Endothelial cell of umbilical vein (primary cell): ENCODE measurements at regions not wholly inside any gene's neighbourhood (a gene's known extent, or its start where the extent isn't known, plus 50 kb on each side); places are given as distances from the start of the nearest gene placed in this dataset.

Experiments
- BruUV-seq: library from RNA; stranded (reverse); fragments of 400-500 nt; replicated peaks from 2 replicates; lab custom pipeline; 2021; lab: Mats Ljungman, UMichigan
- CTCF ChIA-PET: fragments of 300-600, 350-600 bp; sonication (Branson Sonifier 250); formaldehyde crosslinking; loops from one replicate; lab custom pipeline; 2021; ENCODE audit warnings: antibody characterized with exemption, inconsistent platforms; lab: Charles Lee
- POLR2A ChIA-PET: fragments of 300-600, 350-600 bp; sonication (Branson Sonifier 250); formaldehyde crosslinking; loops from one replicate; lab custom pipeline; 2021; ENCODE audit warnings: antibody characterized with exemption, inconsistent platforms; lab: Charles Lee
- DNase-seq: peaks from one replicate; pipeline ENCODE4 v3.0.0-alpha.2; 2011; ENCODE audit warnings: low read depth, low spot score
- FAIRE-seq: peaks from 2 replicates; lab custom pipeline; 2011; peaks lifted over from hg19 to GRCh38; lab: Jason Lieb, UNC
- H2AFZ ChIP-seq: 2 replicates; pipeline ENCODE4 v1.6.0; 2012; ENCODE audit warnings: low read depth, low read length, control low read depth, inconsistent platforms
- H3K27ac ChIP-seq: 2 replicates; pipeline ENCODE4 v1.5.1; 2011; ENCODE audit warnings: low read depth, mild to moderate bottlenecking, control low read depth, low read length, moderate library complexity; ENCODE audit not compliant: insufficient read depth
- H3K27me3 ChIP-seq, 2 experiments: 2 replicates each; pipeline versions ENCODE4 v1.6.0 to v1.6.1; 2011; ENCODE audit warnings: low read length in 2 of 2, mixed read lengths in 1 of 2; ENCODE audit not compliant: control insufficient read depth in 2 of 2, insufficient read depth in 2 of 2
- H3K36me3 ChIP-seq, 2 experiments: 2 replicates in 1 of 2; 3 replicates in 1 of 2; pipeline ENCODE4 v1.5.1; 2011; ENCODE audit warnings: low read length in 2 of 2, mild to moderate bottlenecking in 1 of 2, moderate library complexity in 1 of 2; ENCODE audit not compliant: control insufficient read depth in 2 of 2, insufficient read depth in 2 of 2; ENCODE audit errors: extremely low read depth in 1 of 2
- H3K4me1 ChIP-seq: 3 replicates; pipeline ENCODE4 v1.5.1; 2011; ENCODE audit warnings: mild to moderate bottlenecking, low read length; ENCODE audit not compliant: control insufficient read depth, insufficient read depth; ENCODE audit errors: extremely low read depth
- H3K4me2 ChIP-seq: 2 replicates; pipeline ENCODE4 v1.6.1; 2011; ENCODE audit warnings: low read length, control low read depth, mixed read lengths; ENCODE audit not compliant: insufficient read depth
- H3K4me3 ChIP-seq, 3 experiments: fragments of 200-600 bp in 1 of 3; sonication (generic), shearing (Covaris generic) in 1 of 3; replicated peaks in 1 of 3; 2 replicates each; pipeline ENCODE4 v1.5.1; 2011 to 2016; ENCODE audit warnings: control low read depth in 3 of 3, low read length in 3 of 3, mild to moderate bottlenecking in 2 of 3, inconsistent platforms in 1 of 3, low read depth in 1 of 3, moderate library complexity in 1 of 3; ENCODE audit not compliant: insufficient read depth in 1 of 3
- H3K79me2 ChIP-seq: 2 replicates; pipeline ENCODE4 v1.6.0; 2012; ENCODE audit warnings: low read length, inconsistent platforms; ENCODE audit not compliant: control insufficient read depth, insufficient read depth
- H3K9ac ChIP-seq: replicated peaks from 2 replicates; pipeline ENCODE3; 2011; ENCODE audit warnings: low read length, control low read depth; ENCODE audit not compliant: insufficient read depth; ENCODE audit errors: extremely low read depth
- H3K9me1 ChIP-seq: replicated peaks from 3 replicates; pipeline ENCODE4 v1.6.0; 2011; ENCODE audit warnings: mild to moderate bottlenecking, low read length; ENCODE audit not compliant: control insufficient read depth, insufficient read depth; ENCODE audit errors: extremely low read depth
- H3K9me3 ChIP-seq: replicated peaks from 2 replicates; pipeline ENCODE4 v1.5.1; 2012; ENCODE audit warnings: low read length, inconsistent platforms; ENCODE audit not compliant: control insufficient read depth, insufficient read depth
- H4K20me1 ChIP-seq: replicated peaks from 2 replicates; pipeline ENCODE3; 2011; ENCODE audit warnings: mild to moderate bottlenecking, low read length; ENCODE audit not compliant: control insufficient read depth, insufficient read depth; ENCODE audit errors: extremely low read depth
- EZH2 ChIP-seq: IDR thresholded peaks from 2 replicates; pipeline ENCODE4 v1.6.1; 2012; ENCODE audit warnings: borderline replicate concordance, low read depth, mild to moderate bottlenecking, moderate library complexity, low read length, inconsistent platforms; ENCODE audit not compliant: severe bottlenecking
- FOS ChIP-seq: IDR thresholded peaks from 2 replicates; pipeline ENCODE4 v1.6.1; 2011; ENCODE audit warnings: mild to moderate bottlenecking, low read length, moderate library complexity, borderline replicate concordance; ENCODE audit not compliant: insufficient read depth
- GATA2 ChIP-seq: IDR thresholded peaks from 2 replicates; pipeline ENCODE4 v1.7.0; 2011; ENCODE audit warnings: low read depth, mild to moderate bottlenecking, moderate library complexity, mixed read lengths, low read length; ENCODE audit not compliant: insufficient read length, insufficient read depth
- JUN ChIP-seq: IDR thresholded peaks from 2 replicates; pipeline ENCODE4 v1.6.1; 2011; ENCODE audit warnings: borderline replicate concordance, low read depth; ENCODE audit not compliant: insufficient read length, insufficient read depth
- MAX ChIP-seq: IDR thresholded peaks from 2 replicates; pipeline ENCODE4 v1.6.1; 2011; ENCODE audit not compliant: insufficient read depth, insufficient read length
- MYC ChIP-seq: IDR thresholded peaks from one replicate; pipeline ENCODE4 v1.6.1; 2011; ENCODE audit warnings: mild to moderate bottlenecking, low read depth, low read length
- POLR2AphosphoS5 ChIP-seq: IDR thresholded peaks from 2 replicates; pipeline ENCODE4 v1.6.1; 2012; ENCODE audit warnings: low read depth, mild to moderate bottlenecking, control low read depth, low read length, moderate library complexity; ENCODE audit not compliant: insufficient read depth
- dilution Hi-C: fragments of 300-500 bp; cut with MboI; formaldehyde crosslinking; loops from one replicate; pipeline ENCODE4 v1.15.0; 2019; ENCODE audit warnings: low sequenced_read_pairs; ENCODE audit not compliant: extremely low pct_ligation_motif_present
- intact Hi-C: fragments of 100-400 bp; cut with micrococcal nuclease; formaldehyde crosslinking; loops from one replicate; pipeline ENCODE4 v1.10.0; 2022

GRCh38 chr10:32140403-32140802 lies 84.2 kb upstream of the KIF5B start:
- Histone ChIP-seq H3K9ac (no peak overlapping the region), H3K79me2 (no peaks in the 10 kb centered on the region), H2AFZ (no peak overlapping the region), H3K9me3 (no peaks in the 10 kb centered on the region), H3K36me3 (no peaks in the 10 kb centered on the region), H3K9me1 (no peaks in the 10 kb centered on the region), H3K27ac (no peak overlapping the region), H3K27me3 (no peaks in the 10 kb centered on the region), H4K20me1 (no peaks in the 10 kb centered on the region), H3K4me2 (no peak overlapping the region), H3K4me1 (peaks cover 24% of the 10 kb centered on the region), H3K4me3 (no peak overlapping the region)
- dilution Hi-C loops (no loop called here), intact Hi-C loops (loop anchor here (10.0 kb wide), 1 partner anchor 1224 kb away; no protein-coding TSS in a partner anchor)
- TF ChIP-seq EZH2, result no peak
- TF ChIP-seq GATA2, result no peak
- no peak for TF ChIP-seq MYC
- no peak for TF ChIP-seq POLR2AphosphoS5
- TF ChIP-seq FOS, result no peak
- no peak for TF ChIP-seq MAX
- TF ChIP-seq JUN, result no peak
- ChIA-PET CTCF (interaction anchor here (1.0 to 3.4 kb wide), 6 partner anchors 9 to 97 kb away, joined by 3 to 17 read pairs (median 4); no protein-coding TSS in a partner anchor), POLR2A (no interaction called here)
- FAIRE-seq, result no peak
- DNase-seq, result no peak
- BruUV-seq, result no TSS peak
